ENCODE measurements at regions not wholly inside any gene's neighbourhood (a gene's known extent, or its start where the extent isn't known, plus 50 kb on each side); places are given as distances from the start of the nearest gene placed in this dataset.
A peak's percentile ranks its signal among the peaks of the same experiment; 100 is the strongest.

GRCh38 chr12:111224186-111225066 is 144.5 kb downstream of the PHETA1 start:
- no peak for DNase-seq (ENCODE audit: low read depth)
- H3K4me3 ChIP-seq (ENCODE audit: low read depth, low read length) = no peak overlapping the region
- no peak for TF ChIP-seq CTCF (IDR thresholded peaks at IDR 0.05; ENCODE audit: control insufficient read depth, extremely low read depth, insufficient read depth)

GRCh38 chr12:111222523-111222922 is 146.4 kb downstream of the PHETA1 start:
- no peak for DNase-seq (ENCODE audit: low read depth)
- no peak for TF ChIP-seq CTCF (IDR thresholded peaks at IDR 0.05; ENCODE audit: control insufficient read depth, extremely low read depth, insufficient read depth)
- no peak overlapping the region for H3K4me3 ChIP-seq (ENCODE audit: low read depth, low read length)

- no peak for TF ChIP-seq CTCF (IDR thresholded peaks at IDR 0.05; ENCODE audit: control insufficient read depth, extremely low read depth, insufficient read depth)
- H3K4me3 ChIP-seq (ENCODE audit: low read depth, low read length) = no peak overlapping the region
These were observed 146.9 kb downstream of the PHETA1 start for GRCh38 chr12:111222027-111222414.

GRCh38 chr12:111221062-111222026 is 147.6 kb downstream of the PHETA1 start:
- H3K4me3 ChIP-seq (ENCODE audit: low read depth, low read length) = no peak overlapping the region
- TF ChIP-seq CTCF (IDR thresholded peaks at IDR 0.05; ENCODE audit: control insufficient read depth, extremely low read depth, insufficient read depth) = no peak
- peak; percentile 59 for DNase-seq (ENCODE audit: low read depth)

More at GRCh38 chr12:111222027-111222414, 146.9 kb downstream of the PHETA1 start:
- no peak for DNase-seq (ENCODE audit: low read depth)

GRCh38 chr12:111220363-111220762 is 148.5 kb downstream of the PHETA1 start:
- no peak for DNase-seq (ENCODE audit: low read depth)
- no peak for TF ChIP-seq CTCF (IDR thresholded peaks at IDR 0.05; ENCODE audit: control insufficient read depth, extremely low read depth, insufficient read depth)
- no peak overlapping the region for H3K4me3 ChIP-seq (ENCODE audit: low read depth, low read length)

GRCh38 chr12:111219440-111219839 is 149.5 kb downstream of the PHETA1 start:
- no peak for DNase-seq (ENCODE audit: low read depth)
- H3K4me3 ChIP-seq (ENCODE audit: low read depth, low read length) = no peak overlapping the region
- TF ChIP-seq CTCF (IDR thresholded peaks at IDR 0.05; ENCODE audit: control insufficient read depth, extremely low read depth, insufficient read depth) = no peak
